ENCODE measurements at regions not wholly inside any gene's neighbourhood (a gene's known extent, or its start where the extent isn't known, plus 50 kb on each side); places are given as distances from the start of the nearest gene placed in this dataset.

DNA sequence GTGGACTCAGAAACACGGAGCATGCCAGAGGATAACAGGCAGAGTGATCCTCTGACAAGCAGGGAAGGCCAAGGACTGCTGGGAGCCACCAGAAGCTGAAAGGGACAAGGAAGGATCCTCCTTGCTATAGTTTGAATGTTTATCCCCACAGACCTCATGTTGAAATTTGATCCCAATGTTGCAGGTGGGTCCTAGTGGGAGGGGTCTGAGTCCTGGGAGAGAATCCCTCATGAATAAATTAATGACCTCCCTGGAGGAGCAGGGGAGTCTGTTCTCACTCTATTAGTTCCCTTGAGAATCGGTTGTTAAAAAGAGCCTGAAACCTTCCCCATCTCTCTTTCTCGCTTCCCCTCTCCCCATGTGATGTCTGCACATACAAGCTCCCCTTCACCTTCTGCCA lies 124.4 kb downstream of the FBXO15 start:
- no peak for DNase-seq

DNA sequence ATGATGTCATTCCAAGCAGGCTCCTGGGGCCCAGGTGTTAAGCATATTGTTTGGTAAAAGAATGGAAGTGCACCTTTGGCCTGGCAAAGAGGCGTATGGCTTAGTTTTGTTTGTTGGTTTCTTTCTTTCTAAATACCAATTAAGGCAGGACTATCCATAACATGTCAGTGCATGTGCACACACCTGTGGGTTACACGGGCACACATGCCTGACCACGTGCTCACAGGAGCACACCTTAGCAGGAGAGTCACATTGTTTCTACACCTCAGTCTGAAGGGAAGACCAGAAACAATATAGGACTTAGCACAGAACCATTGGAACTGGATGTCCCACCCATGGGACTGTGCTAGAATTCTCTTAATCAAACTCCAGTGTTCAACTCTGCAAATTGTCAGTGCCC lies 127.8 kb downstream of the FBXO15 start:
- no peak for DNase-seq

DNA sequence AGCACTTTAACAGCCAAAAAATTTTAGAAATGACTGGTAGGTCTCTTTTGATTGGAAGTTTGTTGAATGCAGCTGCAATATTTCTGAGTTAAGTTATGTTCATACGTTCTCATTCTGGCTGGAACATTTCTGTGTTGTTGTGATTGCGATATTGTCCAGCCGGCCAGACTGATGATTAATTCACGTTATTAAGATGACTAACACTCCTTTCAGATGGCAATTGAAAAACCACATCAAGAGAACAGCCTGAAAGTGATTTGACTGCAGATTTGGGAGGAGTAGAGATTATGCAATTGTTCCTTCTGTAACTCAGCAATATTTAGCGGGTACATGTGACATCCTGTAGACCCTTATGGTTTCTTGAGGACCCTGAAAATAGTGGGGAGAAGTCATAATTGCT lies 133.7 kb downstream of the FBXO15 start:
- no peak for DNase-seq

DNA sequence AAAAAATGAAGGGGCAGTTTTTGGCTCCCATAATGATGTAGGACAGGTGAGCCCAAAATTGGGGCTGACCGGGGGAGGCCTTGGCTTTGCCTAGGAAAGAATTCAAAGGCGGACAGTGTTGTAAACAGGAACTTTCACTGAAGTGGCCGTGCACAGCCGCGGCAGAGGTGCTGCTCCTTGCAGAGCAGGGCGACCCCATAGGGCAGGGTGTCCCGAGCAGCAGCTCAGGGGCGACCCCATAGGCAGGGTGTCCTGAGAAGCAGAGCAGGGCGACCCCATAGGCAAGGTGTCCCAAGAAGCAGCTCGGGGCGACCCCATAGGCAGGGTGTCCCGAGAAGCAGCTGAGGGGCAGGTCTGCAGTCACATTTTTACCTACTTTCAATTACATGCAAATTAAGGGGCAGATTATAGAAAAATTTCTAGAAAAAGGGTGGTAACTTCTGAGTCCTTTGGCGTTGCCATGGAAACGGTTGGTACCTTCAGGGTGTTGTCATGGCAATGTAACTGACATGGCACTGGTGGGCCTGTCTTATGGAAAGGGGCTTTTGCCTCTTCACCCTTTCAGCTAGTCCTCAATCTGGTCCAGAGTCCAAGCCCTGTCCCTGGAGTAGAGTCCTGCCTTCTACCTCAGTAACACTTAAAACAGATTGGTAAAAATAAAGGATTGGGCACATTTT lies 134.5 kb downstream of the FBXO15 start:
- DNase-seq: no peak

DNA sequence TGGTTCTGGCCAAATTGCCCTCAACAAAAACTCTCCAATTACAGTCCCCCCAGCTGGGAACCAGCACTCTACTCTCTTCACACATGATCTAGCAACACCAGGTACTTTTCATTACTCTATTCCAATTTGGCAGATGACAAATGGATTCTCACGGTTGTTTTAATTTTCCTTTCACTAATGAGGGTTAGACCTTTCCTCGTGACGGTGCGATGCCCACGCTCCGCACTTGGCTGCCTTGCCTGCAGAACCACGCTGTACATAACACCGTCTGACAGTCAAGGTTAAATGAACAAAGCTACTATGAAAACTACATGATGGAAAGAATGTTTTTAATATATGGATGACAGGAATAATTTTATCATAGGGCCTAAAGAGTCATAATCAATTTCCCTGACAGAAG lies 141.5 kb downstream of the FBXO15 start:
- DNase-seq: no peak

DNA sequence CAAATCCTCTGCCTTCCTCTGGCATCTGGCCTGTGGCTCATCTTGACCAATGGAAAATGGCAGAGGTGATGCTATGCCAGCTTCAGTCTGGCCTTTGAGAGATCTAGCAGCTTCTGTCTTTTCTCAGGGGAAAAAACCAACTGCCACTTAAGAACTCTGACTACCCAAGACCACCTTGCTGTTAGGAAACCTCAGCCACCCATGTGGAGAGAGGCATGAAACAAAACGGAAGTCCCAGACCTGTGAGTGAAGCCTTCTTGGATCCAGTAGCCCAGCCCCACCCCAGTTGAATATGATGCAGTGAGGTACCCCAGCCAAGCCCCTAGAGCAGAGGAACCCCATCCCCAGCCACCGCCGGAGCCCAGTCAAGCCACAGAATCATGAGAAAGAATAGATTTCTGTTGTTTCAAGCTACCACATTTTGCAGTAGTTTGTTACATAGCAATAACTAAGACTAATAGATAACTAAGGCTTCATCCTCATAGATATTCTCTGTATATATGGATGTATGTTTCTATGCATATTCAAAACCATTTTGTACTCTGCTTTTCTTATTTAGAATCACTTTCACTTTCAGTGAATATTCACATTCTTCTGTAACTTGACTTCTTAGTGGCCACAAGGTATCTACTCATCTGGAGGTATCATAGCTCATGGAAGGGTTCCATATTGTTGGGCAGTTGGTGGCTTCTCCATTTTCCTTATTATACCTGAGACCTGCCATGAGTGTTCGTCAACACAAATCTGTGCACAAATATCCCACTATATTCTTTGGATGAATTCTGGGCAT lies 142.1 kb downstream of the FBXO15 start:
- no peak for DNase-seq

DNA sequence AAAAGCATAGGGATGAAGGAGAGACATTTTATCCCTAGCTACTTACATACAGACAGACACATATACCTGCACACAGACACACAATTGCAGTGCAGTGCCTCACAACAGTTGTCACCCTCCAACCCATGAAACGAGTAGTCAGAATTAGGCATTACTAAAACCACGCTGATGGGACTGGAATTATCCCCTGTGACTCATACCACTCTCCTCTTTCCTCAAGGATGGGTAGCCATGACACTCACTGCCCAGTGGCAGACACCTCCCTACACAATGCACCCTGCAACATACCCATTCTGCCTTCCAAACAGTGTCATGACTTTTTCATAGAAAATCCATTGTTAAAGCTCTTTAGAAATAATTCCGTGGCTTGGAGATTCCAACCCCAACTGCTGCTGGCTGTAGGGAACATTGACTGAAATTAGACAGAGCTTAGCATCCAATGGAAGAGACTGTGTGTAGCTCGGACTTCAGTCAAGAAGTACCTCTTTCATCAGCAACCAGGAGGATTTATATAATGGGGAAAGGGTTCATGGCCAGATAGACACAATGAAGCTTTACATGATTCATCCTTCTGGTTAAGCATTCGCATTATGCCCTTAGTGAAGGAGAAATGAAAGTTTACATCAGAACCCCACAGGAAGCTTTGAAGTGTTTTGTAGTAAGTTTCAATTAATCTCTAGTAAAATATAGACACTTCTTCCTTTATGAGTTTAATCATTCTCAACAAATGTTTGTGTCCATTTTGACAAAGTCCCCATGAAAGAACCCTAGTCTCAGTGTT lies 155.2 kb downstream of the FBXO15 start:
- no peak for DNase-seq

DNA sequence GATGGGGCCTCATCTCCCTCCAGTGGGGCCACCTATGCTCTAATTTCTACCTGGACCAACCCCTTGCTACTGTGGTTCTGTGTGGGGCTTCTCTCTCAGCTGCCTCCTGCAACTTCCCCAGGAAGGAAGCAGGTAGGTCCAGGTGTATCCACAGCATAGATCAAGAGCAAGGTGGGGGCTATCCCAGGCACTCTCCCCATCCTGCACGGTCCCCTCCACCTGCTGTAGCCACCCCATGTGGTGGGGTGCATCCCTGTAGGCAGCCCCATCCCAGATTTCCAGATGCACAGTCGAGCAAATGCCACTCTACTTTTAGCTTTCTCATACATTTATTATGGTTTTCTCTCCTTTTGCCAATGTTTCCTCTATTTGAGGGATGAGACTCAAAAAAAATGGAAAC lies 156.1 kb downstream of the FBXO15 start:
- DNase-seq: no peak

DNA sequence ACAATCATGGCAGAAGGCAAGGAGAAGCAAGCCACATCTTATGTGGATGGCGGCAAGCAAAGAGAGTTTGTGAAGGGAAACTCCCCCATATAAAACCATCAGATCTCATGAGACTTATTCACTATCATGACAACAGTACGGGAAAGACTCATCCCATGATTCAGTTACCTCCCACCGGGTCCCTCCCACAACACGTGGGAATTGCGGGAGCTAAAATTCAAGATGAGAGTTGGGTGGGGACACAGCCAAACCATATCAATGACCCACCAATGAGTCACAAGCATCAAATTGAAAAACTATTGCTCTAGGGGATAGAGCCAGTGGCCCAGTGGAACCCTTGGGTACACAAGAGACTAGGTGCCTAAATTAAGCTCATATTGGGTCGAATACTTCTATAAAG lies 157.4 kb downstream of the FBXO15 start:
- no peak for DNase-seq

DNA sequence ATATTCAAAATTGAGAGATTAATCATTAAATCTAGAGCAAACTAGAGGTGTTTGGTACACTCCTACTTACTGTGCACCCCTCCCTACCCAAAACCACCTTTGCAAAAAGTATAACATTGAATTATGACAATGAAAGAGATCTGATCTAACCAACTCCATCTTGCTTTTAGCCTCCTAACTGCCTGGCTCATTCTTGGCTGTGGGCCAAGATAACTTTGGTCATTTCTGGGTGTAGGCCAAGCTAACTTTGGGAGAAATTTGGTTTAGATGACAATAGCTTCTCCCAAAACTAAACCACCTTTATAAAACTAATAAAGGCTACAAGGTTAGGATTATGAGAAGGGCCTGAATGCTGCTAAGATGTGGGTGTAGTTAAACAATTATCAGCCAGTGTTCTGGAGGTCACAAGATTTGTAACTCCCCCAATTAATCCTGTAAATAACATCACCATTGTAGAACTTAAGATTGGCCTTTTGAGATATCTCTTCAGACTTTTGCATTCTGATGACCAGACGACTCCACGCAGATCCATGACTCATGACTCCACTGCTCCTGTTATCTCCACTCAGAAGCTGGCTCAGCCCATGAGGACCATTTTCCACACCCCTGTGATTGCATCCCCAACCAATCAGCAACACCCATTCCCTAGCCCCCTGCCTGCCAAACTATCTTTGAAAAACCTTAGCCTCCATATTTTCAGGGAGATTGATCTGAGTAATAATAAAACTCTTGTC lies 160.2 kb downstream of the FBXO15 start:
- no peak for DNase-seq

DNA sequence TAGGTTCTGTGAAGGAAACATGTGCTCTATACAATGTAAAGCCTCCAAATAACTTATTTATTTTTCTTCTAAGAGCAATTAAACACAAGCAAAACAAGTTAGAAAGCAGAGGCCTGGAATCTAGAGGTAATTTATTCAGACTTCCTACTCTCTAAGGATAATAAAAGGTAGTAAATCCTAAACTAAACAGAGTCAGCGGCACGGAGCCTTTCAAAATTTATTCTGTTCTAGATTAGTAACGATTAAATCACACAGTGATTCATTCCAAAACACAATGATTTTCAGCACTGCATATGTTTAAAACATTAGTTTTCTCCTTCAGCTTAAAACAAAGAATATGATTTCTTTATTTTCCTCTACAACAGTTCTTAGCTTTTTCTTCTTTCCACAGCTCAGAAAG lies 160.9 kb downstream of the FBXO15 start:
- DNase-seq: no peak

DNA sequence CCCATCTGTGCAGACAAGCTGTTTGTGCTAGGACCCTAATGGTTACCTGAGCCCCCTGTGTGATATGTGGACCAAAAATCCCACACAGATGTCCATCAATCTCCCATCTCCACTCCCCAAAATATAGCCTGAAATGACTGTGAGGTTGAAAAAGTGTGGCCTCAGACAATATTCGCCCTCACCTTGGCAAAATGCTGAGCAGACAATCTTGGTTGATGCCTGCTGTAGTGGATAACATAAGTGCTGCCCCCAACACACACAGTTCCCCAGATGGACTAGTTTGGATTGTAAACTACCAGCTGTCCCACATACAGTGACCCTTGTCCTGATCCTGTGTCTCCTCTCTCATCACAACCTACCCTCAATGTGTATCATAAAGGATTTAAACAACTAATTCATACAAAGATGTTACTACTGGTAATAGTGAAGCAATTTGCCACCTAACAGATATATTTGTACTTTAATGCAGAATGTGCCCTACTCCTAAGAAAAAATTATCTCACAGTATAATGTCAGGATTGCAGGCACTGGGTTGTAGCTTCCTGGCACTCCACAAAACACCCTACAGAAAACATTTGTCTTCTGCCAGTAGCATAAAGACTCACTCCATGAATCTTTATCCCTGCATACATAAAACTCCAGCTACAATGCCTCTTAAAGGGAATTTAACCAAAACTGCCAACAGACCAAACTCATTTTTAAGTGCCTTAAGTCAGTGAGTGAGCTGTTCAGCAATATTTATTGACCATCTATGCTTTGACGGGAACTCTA lies 161.6 kb downstream of the FBXO15 start:
- DNase-seq: no peak

DNA sequence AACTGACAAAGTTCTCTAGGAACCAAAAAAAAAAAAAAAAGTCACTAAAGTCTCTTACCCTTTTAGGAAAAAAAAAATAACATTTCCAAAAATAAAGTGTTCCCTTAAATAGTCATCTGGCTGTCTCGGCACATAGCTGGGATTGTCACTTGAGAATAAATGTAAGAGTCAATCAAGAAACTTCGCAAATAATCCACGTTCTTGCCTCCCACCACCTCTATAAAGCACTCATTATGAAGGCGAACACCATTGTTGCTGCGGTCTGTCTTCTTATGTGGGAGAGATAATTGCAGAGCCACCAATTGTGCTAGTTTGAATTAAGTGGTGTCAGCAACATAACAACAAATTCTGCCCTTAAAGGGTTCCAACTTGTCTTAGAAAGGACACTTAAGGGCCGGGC lies 163.7 kb downstream of the FBXO15 start:
- no peak for DNase-seq

DNA sequence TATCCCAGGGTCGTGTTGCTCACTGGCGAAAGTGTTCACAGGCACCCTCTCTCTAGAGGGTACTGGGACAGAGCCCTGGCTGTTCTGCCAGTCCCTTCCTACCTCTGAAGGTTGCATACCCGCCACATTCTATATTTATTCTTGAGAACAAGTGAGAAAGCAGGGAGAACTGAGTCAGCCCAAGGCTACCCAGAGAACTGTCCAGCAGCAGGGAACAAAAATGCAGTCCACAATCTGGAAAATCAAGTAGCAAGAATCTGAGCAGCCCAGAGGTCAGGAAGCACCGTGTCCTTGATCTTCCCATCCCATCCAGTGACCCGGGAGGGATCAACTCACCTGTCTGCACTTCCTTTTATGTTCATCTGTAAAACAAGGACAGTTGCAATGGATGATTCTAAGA lies 164.1 kb downstream of the FBXO15 start:
- DNase-seq: no peak

DNA sequence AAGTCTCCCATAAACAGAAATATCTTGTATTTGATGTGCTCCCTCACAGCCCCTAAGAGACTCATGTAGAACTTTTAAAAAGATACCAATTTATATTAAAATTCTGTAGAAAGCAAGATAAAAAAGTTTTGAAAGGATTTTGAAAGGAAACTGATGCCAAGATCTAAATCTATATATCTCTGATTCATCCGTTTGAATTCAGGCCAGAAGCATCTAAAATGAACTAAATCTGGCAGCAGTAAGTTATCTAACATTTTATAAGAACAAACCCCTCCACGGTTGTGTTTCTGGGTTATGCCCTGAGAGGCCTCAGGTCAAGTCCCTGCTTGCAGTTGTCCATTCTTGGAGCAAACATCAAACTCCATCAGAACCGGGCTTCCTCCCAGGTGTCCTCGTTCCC lies 165.8 kb downstream of the FBXO15 start:
- DNase-seq: no peak

DNA sequence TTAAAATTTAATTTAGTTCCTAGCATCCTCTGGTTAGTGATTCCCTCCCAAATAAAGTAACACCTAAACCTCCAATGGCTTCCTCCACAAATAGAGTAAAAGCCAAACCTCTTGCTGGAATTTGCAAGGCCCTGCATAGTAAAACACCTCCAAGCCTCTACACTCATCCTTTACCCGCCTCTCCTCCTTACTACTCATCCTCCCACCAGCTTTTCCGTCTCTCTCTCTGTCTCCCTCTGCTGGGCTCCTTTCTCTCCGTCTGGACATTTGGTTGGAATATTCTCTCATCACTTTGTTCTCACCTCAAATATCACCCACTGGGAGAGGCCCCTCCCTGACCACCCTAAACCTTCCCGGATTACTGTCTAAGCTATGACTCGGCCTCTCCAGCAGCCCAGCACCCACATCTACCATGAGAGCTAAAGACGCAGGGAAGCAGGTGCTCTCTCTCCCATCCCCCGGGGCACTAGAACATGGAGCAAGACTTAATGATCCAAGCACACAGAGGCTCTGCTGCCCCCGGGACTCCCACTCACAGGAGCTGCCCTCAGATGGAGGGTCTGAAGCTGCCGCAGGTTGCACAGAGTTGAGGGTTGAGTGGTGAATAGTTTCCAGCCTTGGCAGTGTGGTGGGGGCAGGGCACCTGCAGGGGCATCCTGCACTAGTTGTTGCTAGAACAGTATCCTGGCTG lies 167.2 kb downstream of the FBXO15 start:
- DNase-seq: no peak

DNA sequence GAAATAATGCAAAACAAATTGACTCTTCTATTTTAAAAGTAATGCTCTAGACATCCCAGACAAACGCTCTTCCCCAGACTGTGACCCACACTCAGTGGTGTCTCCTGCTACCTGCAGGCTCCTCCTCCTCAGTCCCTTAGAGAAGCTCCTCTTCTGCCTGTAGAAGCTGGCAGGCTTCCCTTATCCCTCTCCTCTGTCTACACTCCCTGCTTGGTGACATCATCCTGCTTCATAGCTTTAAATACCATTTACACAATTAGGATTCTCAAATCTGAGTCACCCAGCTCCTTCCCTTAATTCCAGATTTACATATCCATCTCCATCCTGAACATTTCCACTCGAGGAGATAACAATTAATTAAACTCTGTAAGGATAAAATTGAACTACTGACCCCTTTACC lies 167.9 kb downstream of the FBXO15 start:
- no peak for DNase-seq

DNA sequence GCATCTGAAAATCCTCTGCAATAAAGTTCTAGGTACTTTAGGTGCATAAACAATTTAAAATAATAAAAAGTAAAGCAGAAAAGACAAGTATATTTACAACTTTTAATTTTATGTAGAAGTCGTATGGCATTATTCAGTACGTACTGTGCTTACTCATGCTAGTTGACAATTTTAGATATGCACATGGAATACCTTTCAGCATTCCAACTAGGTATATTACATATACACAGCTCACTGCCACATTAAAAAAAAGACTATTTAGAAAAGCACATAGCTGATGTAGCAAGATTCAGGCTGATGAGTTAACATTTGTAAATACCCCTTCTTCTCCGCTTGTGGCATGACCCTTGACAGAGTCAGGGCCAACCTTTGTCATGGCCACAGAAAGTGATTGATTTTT lies 171.2 kb downstream of the FBXO15 start:
- no peak for DNase-seq

DNA sequence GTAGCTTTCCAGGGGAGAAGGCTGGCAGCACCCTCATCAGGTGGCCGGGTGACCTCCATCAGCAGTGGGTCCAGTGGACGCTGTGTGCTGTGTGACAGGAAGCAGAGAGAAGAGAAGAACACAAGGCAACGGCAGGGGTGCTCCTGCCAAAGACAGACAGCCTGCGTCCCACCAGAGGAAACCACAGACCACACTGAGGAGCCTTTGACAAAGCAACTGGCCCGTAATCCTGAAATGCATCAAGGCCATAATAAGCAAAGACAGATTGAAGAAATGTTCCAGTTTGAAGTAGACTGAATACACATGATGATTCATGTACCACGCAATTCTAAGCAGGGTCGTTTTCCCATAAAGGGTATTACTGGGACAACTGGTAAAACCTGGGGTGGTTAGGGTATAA lies 172.4 kb downstream of the FBXO15 start:
- DNase-seq: no peak

DNA sequence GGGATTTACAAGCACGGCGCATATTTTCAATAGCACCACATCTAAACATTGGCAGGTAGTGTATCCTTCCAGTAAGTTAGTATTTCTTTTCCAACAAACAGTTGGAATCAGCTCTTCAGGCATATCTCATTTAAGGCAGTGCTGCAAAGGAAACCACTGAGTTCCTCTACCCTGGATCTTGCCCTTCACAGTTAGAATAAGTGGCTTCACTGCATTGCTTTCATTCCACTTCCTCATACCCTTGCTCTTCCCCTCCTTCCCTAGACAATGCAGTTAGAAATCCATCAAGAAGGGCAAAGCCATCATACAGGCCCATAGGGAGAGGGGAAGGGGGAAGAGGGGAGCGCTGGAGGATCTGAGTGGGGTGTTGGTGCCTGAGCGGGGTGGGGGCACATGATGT lies 173.7 kb downstream of the FBXO15 start:
- no peak for DNase-seq

DNA sequence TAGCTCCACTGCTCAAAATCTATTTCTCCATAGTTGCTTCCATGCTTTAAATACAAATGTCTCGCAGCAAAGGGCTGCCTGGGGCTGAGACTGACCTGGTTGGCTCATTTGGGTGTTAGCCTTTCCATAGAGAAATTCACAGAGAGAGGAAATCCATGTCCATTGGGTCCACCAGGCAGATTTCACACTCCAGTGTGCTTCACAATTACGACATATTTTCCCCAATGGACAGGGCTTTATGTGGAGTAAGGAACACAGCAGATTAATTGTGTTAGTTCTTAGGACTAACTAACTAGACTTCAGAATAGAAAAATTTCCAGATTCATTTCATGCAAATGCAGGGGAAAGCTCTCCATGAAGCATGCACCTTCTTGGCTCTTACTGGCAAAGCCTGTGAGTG lies 180.7 kb downstream of the FBXO15 start:
- no peak for DNase-seq

DNA sequence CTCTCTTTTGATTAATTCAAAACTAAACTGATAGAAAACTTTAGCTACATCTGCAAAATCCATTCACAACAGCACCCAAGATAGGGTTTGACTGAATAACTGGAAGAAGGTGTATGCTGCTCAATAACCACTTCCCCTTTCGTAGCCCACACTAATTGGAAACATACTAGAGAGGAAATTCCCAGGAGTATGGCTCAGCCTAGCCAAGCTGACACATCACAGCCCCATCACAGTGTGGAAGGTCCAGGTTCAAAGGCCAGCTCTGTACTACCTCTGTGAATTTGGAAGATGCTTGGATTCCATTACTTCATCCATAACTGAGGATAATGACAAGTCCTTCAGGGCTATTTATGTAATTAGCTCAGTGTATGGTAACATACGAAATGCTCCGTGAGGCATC lies 185.4 kb downstream of the FBXO15 start:
- DNase-seq: no peak
